Colonic mucosa (tissue), 4 donors: ENCODE measurements at regions not wholly inside any gene's neighbourhood (a gene's known extent, or its start where the extent isn't known, plus 50 kb on each side); places are given as distances from the start of the nearest gene placed in this dataset.

Experiments
- DNase-seq: peaks from one replicate; pipeline ENCODE4 v3.0.0-alpha.2; 2020
- H3K27ac ChIP-seq: fragments of 200-600 bp; one replicate; pipeline ENCODE4 v1.8.0; 2021
- H3K27me3 ChIP-seq: fragments of 200-600 bp; one replicate; pipeline ENCODE4 v1.8.0; 2021
- H3K36me3 ChIP-seq: fragments of 200-600 bp; one replicate; pipeline ENCODE4 v1.8.0; 2021
- H3K4me1 ChIP-seq: fragments of 200-600 bp; one replicate; pipeline ENCODE4 v1.8.0; 2021; ENCODE audit warnings: mild to moderate bottlenecking
- H3K4me3 ChIP-seq: fragments of 200-600 bp; one replicate; pipeline ENCODE4 v1.8.0; 2021
- H3K9ac ChIP-seq, 2 donors: one replicate each; pipeline ENCODE4 v1.7.0; 2013; ENCODE audit warnings: control low read depth in 2 of 2, low read depth in 2 of 2, low read length in 2 of 2
- H3K9me3 ChIP-seq: fragments of 200-600 bp; one replicate; pipeline ENCODE4 v1.8.0; 2021
- CTCF ChIP-seq: fragments of 200-600 bp; IDR thresholded peaks from one replicate; pipeline ENCODE4 v1.8.0; 2022; ENCODE audit warnings: antibody characterized with exemption, mild to moderate bottlenecking
- intact Hi-C: fragments of 100-400 bp; cut with DNase I; formaldehyde crosslinking; loops from one replicate; pipeline ENCODE4 v1.14.1; 2022
- donor health status: healthy.
- donor health status: DM: no; HTN: no; CAD: no.
- donor health status: DM: no; HTN: no; CAD: no.

GRCh38 chr17:27396045-27396444 lies 60.2 kb upstream of the KSR1 start:
- no peak overlapping the region for H3K4me3 ChIP-seq
- no peak overlapping the region for H3K9ac ChIP-seq
- no peaks in the 10 kb centered on the region for H3K9me3 ChIP-seq
- intact Hi-C loops, result no loop called here
- no peaks in the 10 kb centered on the region for H3K27me3 ChIP-seq
- H3K4me1 ChIP-seq, result no peaks in the 10 kb centered on the region
- DNase-seq, result no peak
- H3K27ac ChIP-seq, result no peak overlapping the region
- no peak for TF ChIP-seq CTCF
- H3K36me3 ChIP-seq, result no peaks in the 10 kb centered on the region

- no peak for DNase-seq
- intact Hi-C loops, result no loop called here
- H3K27me3 ChIP-seq, result no peaks in the 10 kb centered on the region
- TF ChIP-seq CTCF, result no peak
- H3K27ac ChIP-seq, result no peak overlapping the region
- H3K9me3 ChIP-seq, result no peaks in the 10 kb centered on the region
- H3K9ac ChIP-seq, result no peak overlapping the region
- H3K4me3 ChIP-seq, result no peak overlapping the region
- no peaks in the 10 kb centered on the region for H3K36me3 ChIP-seq
- H3K4me1 ChIP-seq, result no peaks in the 10 kb centered on the region
Measured at GRCh38 chr17:27396941-27397340, 59.3 kb upstream of the KSR1 start.

GRCh38 chr17:27398691-27399090 lies 57.6 kb upstream of the KSR1 start:
- no peaks in the 10 kb centered on the region for H3K36me3 ChIP-seq
- H3K9me3 ChIP-seq, result no peaks in the 10 kb centered on the region
- H3K27me3 ChIP-seq, result no peaks in the 10 kb centered on the region
- TF ChIP-seq CTCF, result no peak
- no peaks in the 10 kb centered on the region for H3K4me1 ChIP-seq
- no peak for DNase-seq
- no peak overlapping the region for H3K27ac ChIP-seq
- H3K9ac ChIP-seq, result no peak overlapping the region
- intact Hi-C loops, result no loop called here
- H3K4me3 ChIP-seq, result no peak overlapping the region

- intact Hi-C loops, result no loop called here
- no peak for TF ChIP-seq CTCF
- DNase-seq, result no peak
Measured at GRCh38 chr17:27400991-27401390, 55.3 kb upstream of the KSR1 start.

GRCh38 chr17:27402943-27403342 lies 53.3 kb upstream of the KSR1 start:
- H3K4me3 ChIP-seq, result no peak overlapping the region
- no peak overlapping the region for H3K27ac ChIP-seq
- no peak for DNase-seq
- H3K9me3 ChIP-seq, result no peaks in the 10 kb centered on the region
- H3K4me1 ChIP-seq, result no peaks in the 10 kb centered on the region
- intact Hi-C loops, result no loop called here
- no peak overlapping the region for H3K9ac ChIP-seq
- no peaks in the 10 kb centered on the region for H3K27me3 ChIP-seq
- no peak for TF ChIP-seq CTCF
- H3K36me3 ChIP-seq, result no peaks in the 10 kb centered on the region

More at GRCh38 chr17:27400991-27401390, 55.3 kb upstream of the KSR1 start:
- no peaks in the 10 kb centered on the region for H3K4me1 ChIP-seq
- no peak overlapping the region for H3K27ac ChIP-seq
- H3K36me3 ChIP-seq, result no peaks in the 10 kb centered on the region
- H3K9me3 ChIP-seq, result no peaks in the 10 kb centered on the region
- H3K4me3 ChIP-seq, result no peak overlapping the region
- H3K9ac ChIP-seq, result no peak overlapping the region
- no peaks in the 10 kb centered on the region for H3K27me3 ChIP-seq

- Histone ChIP-seq H3K27ac (no peak overlapping the region), H3K36me3 (no peaks in the 10 kb centered on the region), H3K4me3 (no peak overlapping the region), H3K9ac (no peak overlapping the region), H3K4me1 (no peaks in the 10 kb centered on the region), H3K9me3 (no peaks in the 10 kb centered on the region), H3K27me3 (no peaks in the 10 kb centered on the region)
- no peak for TF ChIP-seq CTCF
- intact Hi-C loops, result no loop called here
- no peak for DNase-seq
Measured at GRCh38 chr17:27403480-27404005, 52.7 kb upstream of the KSR1 start.
